ENCODE measurements at regions not wholly inside any gene's neighbourhood (a gene's known extent, or its start where the extent isn't known, plus 50 kb on each side); places are given as distances from the start of the nearest gene placed in this dataset.
A peak's percentile ranks its signal among the peaks of the same experiment; 100 is the strongest.

DNA sequence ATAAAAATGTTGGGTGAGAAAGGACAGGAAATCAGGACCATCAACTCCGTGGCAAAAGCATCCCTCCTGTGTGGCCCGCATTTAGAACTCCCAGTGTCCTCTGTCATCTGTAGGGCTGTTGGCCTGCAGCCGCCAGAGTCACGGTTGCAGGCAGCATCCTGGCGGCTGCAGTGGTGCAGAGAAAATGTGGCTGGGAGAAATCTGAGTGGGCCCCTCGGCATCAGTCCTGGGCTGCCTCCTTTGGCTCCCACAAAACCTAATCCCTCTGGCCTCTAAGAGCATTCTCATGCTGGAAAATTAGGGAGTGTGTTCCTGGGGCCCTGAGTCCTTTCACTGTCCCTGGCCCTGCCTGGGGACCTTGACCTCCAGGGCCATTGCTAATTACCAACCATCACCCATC, 121.9 kb downstream of the WT1 start:
- TF ChIP-seq CTCF (conservative IDR thresholded peaks at IDR 0.05) = no peak
- TF ChIP-seq ZFX (IDR thresholded peaks at IDR 0.05) = no peak
- no peak overlapping the region for H3K27ac ChIP-seq

DNA sequence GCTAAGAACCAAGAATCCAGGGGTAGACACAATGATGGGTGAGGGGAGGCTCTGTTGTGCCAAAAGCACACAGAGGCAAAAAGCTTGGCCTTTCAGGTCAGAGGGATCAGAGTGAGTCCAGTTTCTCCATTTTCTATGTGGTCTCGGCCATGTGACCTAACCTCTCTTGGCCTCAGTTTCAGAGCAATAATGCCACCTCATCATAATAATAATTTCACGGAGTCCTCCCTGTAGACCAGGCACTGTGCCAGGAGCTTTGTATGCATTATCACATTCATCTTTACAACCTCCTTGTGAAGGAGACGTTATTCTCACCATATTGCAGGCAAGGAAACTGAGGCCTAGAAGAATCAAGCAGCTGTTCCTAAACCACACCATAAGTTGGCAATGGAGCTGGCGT, 120.2 kb downstream of the WT1 start:
- TF ChIP-seq ZFX (IDR thresholded peaks at IDR 0.05) = no peak
- TF ChIP-seq CTCF (conservative IDR thresholded peaks at IDR 0.05) = no peak
- no peak overlapping the region for H3K27ac ChIP-seq

- no peak overlapping the region for H3K27ac ChIP-seq
- no peak for TF ChIP-seq CTCF (conservative IDR thresholded peaks at IDR 0.05)
- no peak for TF ChIP-seq ZFX (IDR thresholded peaks at IDR 0.05)
Observed at GRCh38 chr11:32316232-32316631, 119.1 kb downstream of the WT1 start.

DNA sequence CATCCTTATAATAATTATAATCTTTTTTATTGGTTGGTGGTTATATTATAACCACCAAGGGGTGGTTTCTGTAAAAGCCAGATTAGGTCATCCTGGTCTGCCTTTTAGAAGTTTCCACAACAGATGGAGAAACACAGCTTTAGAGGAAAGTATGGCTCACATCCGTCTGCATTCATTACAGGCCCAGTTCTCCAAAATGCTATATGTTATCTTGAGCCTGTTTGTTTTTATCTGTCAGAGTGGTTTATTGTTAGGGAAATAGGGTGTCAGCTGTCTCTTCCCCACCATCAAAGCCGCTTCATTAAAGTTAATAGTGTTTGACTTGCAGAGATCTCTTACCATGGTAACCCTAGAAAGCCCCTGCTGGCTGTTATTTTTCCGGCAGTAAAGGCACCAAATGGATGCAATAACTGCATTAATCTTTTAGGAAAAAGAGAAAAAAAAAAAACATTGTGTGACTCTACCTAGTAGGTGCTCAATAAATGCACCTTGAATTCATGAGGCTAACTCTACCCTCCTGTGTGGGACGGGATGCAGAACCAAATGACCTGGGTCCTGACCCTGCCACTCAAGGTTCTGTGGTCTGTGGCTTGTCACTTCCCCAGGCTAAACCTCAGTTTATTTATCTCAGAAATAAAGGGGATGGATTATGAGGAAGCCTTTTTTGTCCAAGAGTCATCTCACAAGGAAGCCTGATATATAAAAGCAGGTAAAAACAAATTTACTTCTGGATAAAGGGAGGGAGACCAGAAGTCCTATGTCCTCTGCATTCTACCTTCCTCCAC, 118.3 kb downstream of the WT1 start:
- no peak overlapping the region for H3K27ac ChIP-seq
- TF ChIP-seq ZFX (IDR thresholded peaks at IDR 0.05) = no peak
- TF ChIP-seq CTCF (conservative IDR thresholded peaks at IDR 0.05) = no peak

DNA sequence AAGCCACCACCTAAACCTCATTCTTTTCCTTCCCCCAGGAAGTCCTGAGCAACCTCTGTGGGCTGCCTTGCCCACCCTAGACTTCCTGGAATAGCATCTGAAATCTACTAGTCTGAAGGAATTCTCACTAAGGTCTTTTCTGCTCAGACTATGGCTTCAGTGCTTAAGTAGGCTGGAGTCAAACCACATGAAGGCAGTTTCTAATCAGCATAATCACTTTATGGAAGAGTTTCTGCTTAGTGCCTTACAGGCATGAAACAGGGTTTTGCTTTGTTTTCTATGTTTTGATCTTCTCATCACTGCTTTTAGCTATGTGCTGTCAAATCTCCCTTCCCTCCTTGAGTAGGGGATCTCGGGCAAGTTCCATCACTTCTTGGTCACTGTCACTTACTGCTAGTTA, 117.7 kb downstream of the WT1 start:
- H3K27ac ChIP-seq = no peak overlapping the region
- TF ChIP-seq ZFX (IDR thresholded peaks at IDR 0.05) (no peak), CTCF (conservative IDR thresholded peaks at IDR 0.05) (no peak)

DNA sequence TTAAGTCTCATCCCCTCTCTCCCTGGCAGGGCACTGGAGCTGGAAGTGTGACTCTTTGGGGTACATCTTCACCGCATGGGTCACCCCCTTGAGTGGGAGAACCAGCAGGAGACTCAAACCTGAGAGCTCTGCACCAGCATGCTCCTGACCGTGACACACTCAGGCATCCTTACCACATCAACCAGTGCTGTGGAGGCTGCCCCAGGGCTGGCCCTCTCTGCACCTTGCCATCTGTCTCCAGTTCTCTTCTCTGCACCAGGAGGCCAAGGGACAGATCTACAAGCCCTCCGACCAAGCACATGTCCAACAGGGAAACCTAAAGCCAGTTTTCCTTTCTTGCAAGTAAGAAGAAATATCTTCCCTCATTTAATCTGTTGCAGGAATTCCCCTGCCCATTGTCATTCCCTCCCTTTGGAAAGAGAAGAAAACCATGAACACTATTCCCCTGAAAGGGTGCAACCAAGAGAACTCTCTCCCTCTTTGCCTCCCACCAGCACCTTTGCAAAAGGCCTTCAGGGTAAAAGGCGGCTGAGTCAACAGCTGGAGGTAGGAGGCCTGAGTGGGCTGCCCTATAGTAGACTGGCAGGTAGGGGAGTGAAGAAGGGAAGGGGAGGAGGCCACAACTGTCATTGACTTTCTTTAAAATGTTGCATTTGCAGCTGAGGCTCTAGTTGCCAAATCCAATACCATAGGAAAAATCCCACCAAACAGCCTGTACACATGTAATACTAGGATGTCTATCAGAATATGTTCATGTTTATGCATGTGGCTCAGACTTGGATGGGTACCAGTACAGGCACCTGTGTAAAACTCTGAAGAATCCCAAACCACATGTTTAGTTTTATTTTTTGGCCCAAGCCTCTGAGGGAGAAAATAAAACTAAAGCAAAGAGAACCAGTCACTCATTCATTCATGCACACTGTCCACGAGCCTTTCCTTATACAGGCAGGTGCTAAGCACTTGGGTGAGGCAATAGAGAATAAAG, 117.0 kb downstream of the WT1 start:
- TF ChIP-seq ZFX (IDR thresholded peaks at IDR 0.05) = no peak
- no peak for TF ChIP-seq CTCF (conservative IDR thresholded peaks at IDR 0.05)
- H3K27ac ChIP-seq = no peak overlapping the region

DNA sequence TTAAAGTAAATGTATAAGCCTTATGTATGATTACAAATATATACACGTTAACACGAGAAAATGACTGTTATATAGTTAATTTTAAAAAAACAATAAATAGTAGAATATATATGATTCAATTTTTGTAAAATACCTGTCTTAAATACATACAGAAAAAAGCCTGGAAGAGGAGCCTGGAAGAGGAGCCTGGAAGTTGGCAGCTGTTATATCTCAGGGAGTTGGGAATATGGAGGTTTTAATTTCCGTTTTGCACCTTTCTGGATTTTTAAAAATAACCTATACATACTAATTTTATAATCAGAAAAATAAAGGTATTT, 111.6 kb downstream of the WT1 start:
- TF ChIP-seq CTCF (conservative IDR thresholded peaks at IDR 0.05) (peak; percentile 45), ZFX (IDR thresholded peaks at IDR 0.05) (no peak)
- H3K27ac ChIP-seq = no peak overlapping the region

All from C4-2B (cell line).